CD14-positive monocyte (primary cell): ENCODE measurements at regions not wholly inside any gene's neighbourhood (a gene's known extent, or its start where the extent isn't known, plus 50 kb on each side); places are given as distances from the start of the nearest gene placed in this dataset.

Experiments
- DNase-seq, 3 donors: peaks; one replicate each; pipeline ENCODE4 v3.0.0-alpha.2; 2011 to 2022
- H2AFZ ChIP-seq: 2 replicates; pipeline ENCODE4 v1.6.0; 2012; ENCODE audit warnings: mild to moderate bottlenecking, low read depth, low read length, inconsistent platforms; ENCODE audit not compliant: insufficient read depth, poor library complexity, severe bottlenecking
- H3K27ac ChIP-seq, 2 donors: 1 replicate in 1 of 2; 2 replicates in 1 of 2; pipeline ENCODE4 v1.5.1; 2012 to 2013; ENCODE audit warnings: low read length in 2 of 2, control low read depth in 1 of 2, inconsistent platforms in 1 of 2, low read depth in 1 of 2, mild to moderate bottlenecking in 1 of 2
- H3K27me3 ChIP-seq, 2 donors: one replicate each; pipeline versions ENCODE4 v1.6.0 to v1.6.1; 2011 to 2013; ENCODE audit warnings: low read length in 2 of 2; ENCODE audit not compliant: control insufficient read depth in 2 of 2, insufficient read depth in 2 of 2
- H3K36me3 ChIP-seq, 2 donors: replicated peaks in 1 of 2; 1 replicate in 1 of 2; 2 replicates in 1 of 2; pipeline versions ENCODE4 v1.5.1 to v1.6.1; 2012 to 2013; ENCODE audit warnings: low read length in 2 of 2, control low read depth in 1 of 2, inconsistent platforms in 1 of 2, mild to moderate bottlenecking in 1 of 2; ENCODE audit not compliant: insufficient read depth in 2 of 2, control insufficient read depth in 1 of 2
- H3K4me1 ChIP-seq, 2 donors: 1 replicate in 1 of 2; 2 replicates in 1 of 2; pipeline versions ENCODE4 v1.5.1 to v1.6.1; 2012 to 2013; ENCODE audit warnings: low read length in 2 of 2, control low read depth in 1 of 2, inconsistent platforms in 1 of 2, mild to moderate bottlenecking in 1 of 2, moderate library complexity in 1 of 2; ENCODE audit not compliant: insufficient read depth in 2 of 2, control insufficient read depth in 1 of 2
- H3K4me2 ChIP-seq: replicated peaks from 2 replicates; pipeline ENCODE3; 2012; ENCODE audit warnings: low read length, moderate library complexity, mild to moderate bottlenecking; ENCODE audit not compliant: poor library complexity, severe bottlenecking; ENCODE audit errors: extremely low read depth
- H3K4me3 ChIP-seq, 3 experiments: fragments of 200-600 bp in 1 of 3; sonication (generic) in 1 of 3; replicated peaks in 1 of 3; 1 replicate in 2 of 3; 2 replicates in 1 of 3; pipeline ENCODE4 v1.5.1; 2011 to 2013; ENCODE audit warnings: low read length in 3 of 3, mild to moderate bottlenecking in 3 of 3, control low read depth in 2 of 3, low read depth in 2 of 3, inconsistent platforms in 1 of 3, moderate library complexity in 1 of 3
- H3K79me2 ChIP-seq: 2 replicates; pipeline ENCODE4 v1.6.0; 2012; ENCODE audit warnings: mild to moderate bottlenecking, control low read depth, inconsistent platforms, low read length, moderate library complexity; ENCODE audit not compliant: insufficient read depth
- H3K9ac ChIP-seq: 2 replicates; pipeline ENCODE4 v1.6.0; 2017; ENCODE audit warnings: low read length, mild to moderate bottlenecking; ENCODE audit not compliant: insufficient read depth, poor library complexity, severe bottlenecking
- H3K9me3 ChIP-seq, 2 donors: replicated peaks in 1 of 2; 1 replicate in 1 of 2; 2 replicates in 1 of 2; pipeline versions ENCODE4 v1.5.1 to v1.6.1; 2012 to 2013; ENCODE audit warnings: low read length in 2 of 2, control low read depth in 1 of 2; ENCODE audit not compliant: control insufficient read depth in 1 of 2, insufficient read depth in 1 of 2
- H4K20me1 ChIP-seq: 2 replicates; pipeline ENCODE4 v1.6.0; 2012; ENCODE audit warnings: mild to moderate bottlenecking, low read length, control low read depth, moderate library complexity; ENCODE audit not compliant: insufficient read depth
- H3K27ac Mint-ChIP-seq, 7 donors: one replicate each; pipeline ENCODE4 v1.8.0; 2020; ENCODE audit warnings: mild to moderate bottlenecking in 7 of 7, mixed read lengths in 7 of 7, moderate library complexity in 6 of 7, inconsistent platforms in 2 of 7
- H3K27me3 Mint-ChIP-seq, 3 donors: one replicate each; pipeline ENCODE4 v1.8.0; 2021 to 2022; ENCODE audit warnings: low read depth in 3 of 3, mild to moderate bottlenecking in 3 of 3, mixed read lengths in 3 of 3, moderate library complexity in 3 of 3, inconsistent platforms in 1 of 3
- H3K36me3 Mint-ChIP-seq, 2 donors: one replicate each; pipeline ENCODE4 v1.8.0; 2020; ENCODE audit warnings: mixed read lengths in 2 of 2, inconsistent platforms in 1 of 2, mild to moderate bottlenecking in 1 of 2
- H3K4me1 Mint-ChIP-seq: one replicate; pipeline ENCODE4 v1.8.0; 2020; ENCODE audit warnings: mild to moderate bottlenecking, mixed read lengths
- H3K4me3 Mint-ChIP-seq, 2 donors: one replicate each; pipeline ENCODE4 v1.8.0; 2020; ENCODE audit warnings: mild to moderate bottlenecking in 2 of 2, mixed read lengths in 2 of 2, moderate library complexity in 1 of 2
- H3K9me3 Mint-ChIP-seq, 7 donors: one replicate each; pipeline ENCODE4 v1.8.0; 2020 to 2022; ENCODE audit warnings: mixed read lengths in 7 of 7, mild to moderate bottlenecking in 6 of 7, moderate library complexity in 6 of 7, inconsistent platforms in 2 of 7
- WGBS: methylation state at CpG from one replicate; pipeline ENCODE4 v1.1.5; 2013; ENCODE audit warnings: missing lambda C conversion rate; ENCODE audit not compliant: insufficient coverage; 5-methylcytosine and 5-hydroxymethylcytosine counted together
- intact Hi-C, 2 donors: fragments of 100-400 bp; cut with micrococcal nuclease; formaldehyde crosslinking; loops; one replicate each; pipeline versions ENCODE4 v1.15.0 to v1.15.1; 2023
- TF ChIP-seq, protein P1 (sequence below): fragments of 200-600 bp; IDR thresholded peaks from one replicate; pipeline ENCODE4 v1.8.0; 2022; ENCODE audit warnings: antibody characterized with exemption, mild to moderate bottlenecking

DNA sequence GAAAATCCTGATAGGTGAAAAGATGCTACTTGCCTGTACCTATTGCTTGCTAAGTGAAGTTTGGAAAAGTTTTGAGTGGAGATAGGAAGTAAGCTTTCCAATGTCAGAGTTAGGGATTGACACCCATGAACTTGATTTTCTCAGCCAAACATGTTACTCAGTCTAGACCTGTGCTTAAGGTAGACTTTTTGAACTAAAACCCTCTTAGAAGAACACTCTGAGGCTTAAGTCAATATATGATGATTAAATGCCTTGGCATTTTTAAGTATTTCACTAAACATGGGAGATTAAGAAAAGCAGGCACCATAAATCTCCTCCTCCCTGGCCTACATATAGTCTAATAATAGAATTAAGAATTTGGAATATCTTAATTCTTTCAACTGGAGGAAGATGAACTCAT lies 785.6 kb upstream of the SOX9 start:
- Histone ChIP-seq H3K9ac (no peak overlapping the region), H3K36me3 (no peaks in the 10 kb centered on the region), H3K4me2 (no peak overlapping the region), H3K27me3 (no peaks in the 10 kb centered on the region), H2AFZ (no peak overlapping the region), H3K27ac (no peak overlapping the region), H3K9me3 (no peaks in the 10 kb centered on the region), H3K79me2 (no peaks in the 10 kb centered on the region), H3K4me3 (no peak overlapping the region), H3K4me1 (no peaks in the 10 kb centered on the region), H4K20me1 (no peaks in the 10 kb centered on the region)
- no peaks in the 10 kb centered on the region for H3K36me3 Mint-ChIP-seq
- TF ChIP-seq, protein P1, sequence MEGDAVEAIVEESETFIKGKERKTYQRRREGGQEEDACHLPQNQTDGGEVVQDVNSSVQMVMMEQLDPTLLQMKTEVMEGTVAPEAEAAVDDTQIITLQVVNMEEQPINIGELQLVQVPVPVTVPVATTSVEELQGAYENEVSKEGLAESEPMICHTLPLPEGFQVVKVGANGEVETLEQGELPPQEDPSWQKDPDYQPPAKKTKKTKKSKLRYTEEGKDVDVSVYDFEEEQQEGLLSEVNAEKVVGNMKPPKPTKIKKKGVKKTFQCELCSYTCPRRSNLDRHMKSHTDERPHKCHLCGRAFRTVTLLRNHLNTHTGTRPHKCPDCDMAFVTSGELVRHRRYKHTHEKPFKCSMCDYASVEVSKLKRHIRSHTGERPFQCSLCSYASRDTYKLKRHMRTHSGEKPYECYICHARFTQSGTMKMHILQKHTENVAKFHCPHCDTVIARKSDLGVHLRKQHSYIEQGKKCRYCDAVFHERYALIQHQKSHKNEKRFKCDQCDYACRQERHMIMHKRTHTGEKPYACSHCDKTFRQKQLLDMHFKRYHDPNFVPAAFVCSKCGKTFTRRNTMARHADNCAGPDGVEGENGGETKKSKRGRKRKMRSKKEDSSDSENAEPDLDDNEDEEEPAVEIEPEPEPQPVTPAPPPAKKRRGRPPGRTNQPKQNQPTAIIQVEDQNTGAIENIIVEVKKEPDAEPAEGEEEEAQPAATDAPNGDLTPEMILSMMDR: no peak
- no peak for DNase-seq
- peaks cover 0 to 6% (median 3%) of the 10 kb centered on the region in 7 donors for H3K9me3 Mint-ChIP-seq
- intact Hi-C loops: no loop called here
- H3K27me3 Mint-ChIP-seq: peaks cover 0 to 1% (median 0%) of the 10 kb centered on the region in 3 donors
- H3K27ac Mint-ChIP-seq: no peak overlapping the region
- no peak overlapping the region for H3K4me3 Mint-ChIP-seq
- H3K4me1 Mint-ChIP-seq: no peaks in the 10 kb centered on the region

DNA sequence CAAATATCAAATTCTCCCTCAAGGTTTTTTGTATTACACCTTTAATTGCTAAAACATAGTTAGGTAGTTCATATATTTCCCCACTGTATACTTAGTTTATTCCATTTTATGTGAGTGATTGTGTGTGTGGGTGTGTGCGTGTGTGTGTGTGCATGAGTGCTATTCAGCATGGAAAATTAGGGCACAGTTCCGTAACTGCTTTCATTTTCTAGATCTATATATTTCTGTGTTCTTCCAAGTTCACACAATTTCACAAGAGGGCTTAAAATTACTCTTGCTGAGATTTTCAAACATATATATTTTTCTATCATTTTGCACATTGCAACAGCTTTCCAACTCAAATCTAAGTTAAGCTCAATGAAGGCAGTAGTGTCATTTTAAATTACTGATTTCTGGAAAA lies 782.9 kb upstream of the SOX9 start:
- Mint-ChIP-seq H3K9me3 (peaks cover 0 to 15% (median 6%) of the 10 kb centered on the region in 7 donors), H3K27ac (no peak overlapping the region), H3K27me3 (peaks cover 0 to 1% (median 0%) of the 10 kb centered on the region in 3 donors), H3K4me3 (no peak overlapping the region), H3K36me3 (no peaks in the 10 kb centered on the region), H3K4me1 (no peaks in the 10 kb centered on the region)
- Histone ChIP-seq H3K9ac (no peak overlapping the region), H3K36me3 (no peaks in the 10 kb centered on the region), H3K4me1 (no peaks in the 10 kb centered on the region), H3K27ac (no peak overlapping the region), H2AFZ (no peak overlapping the region), H3K9me3 (peaks cover 0 to 3% of the 10 kb centered on the region in 2 donors), H3K79me2 (no peaks in the 10 kb centered on the region), H3K4me3 (no peak overlapping the region), H3K27me3 (no peaks in the 10 kb centered on the region), H4K20me1 (no peaks in the 10 kb centered on the region), H3K4me2 (no peak overlapping the region)
- DNase-seq: no peak
- TF ChIP-seq, protein P1: no peak
- no CpG with 5 or more reads among the region's 2 CpGs for WGBS
- intact Hi-C loops: no loop called here
